Keratinocyte (primary cell): ENCODE measurements at regions not wholly inside any gene's neighbourhood (a gene's known extent, or its start where the extent isn't known, plus 50 kb on each side); places are given as distances from the start of the nearest gene placed in this dataset.

Experiments used
- DNase-seq: peaks from one replicate; pipeline ENCODE4 v3.0.0-alpha.2; 2011; ENCODE audit warnings: low read depth, missing footprints, low spot score
- FAIRE-seq: peaks from 2 replicates; lab custom pipeline; 2011; peaks lifted over from hg19 to GRCh38; lab: Jason Lieb, UNC
- H2AFZ ChIP-seq: 2 replicates; pipeline ENCODE4 v1.6.0; 2012; ENCODE audit warnings: low read length, control low read depth, inconsistent platforms; ENCODE audit not compliant: control insufficient read depth
- H3K27ac ChIP-seq: 2 replicates; pipeline ENCODE4 v1.5.1; 2011; ENCODE audit warnings: low read length; ENCODE audit not compliant: control insufficient read depth, insufficient read depth
- H3K27me3 ChIP-seq: 3 replicates; pipeline ENCODE4 v1.6.0; 2011; ENCODE audit warnings: low read length; ENCODE audit not compliant: control insufficient read depth, insufficient read depth; ENCODE audit errors: extremely low read depth
- H3K36me3 ChIP-seq, 2 experiments: 2 replicates in 1 of 2; 3 replicates in 1 of 2; pipeline ENCODE4 v1.5.1; 2011; ENCODE audit warnings: low read length in 2 of 2, mild to moderate bottlenecking in 1 of 2; ENCODE audit not compliant: control insufficient read depth in 2 of 2, insufficient read depth in 2 of 2; ENCODE audit errors: extremely low read depth in 1 of 2
- H3K4me1 ChIP-seq: 3 replicates; pipeline ENCODE4 v1.5.1; 2011; ENCODE audit warnings: low read length; ENCODE audit not compliant: control insufficient read depth, insufficient read depth; ENCODE audit errors: extremely low read depth
- H3K4me2 ChIP-seq: 3 replicates; pipeline ENCODE4 v1.6.0; 2011; ENCODE audit warnings: low read depth, low read length; ENCODE audit not compliant: control insufficient read depth, insufficient read depth; ENCODE audit errors: extremely low read depth
- H3K4me3 ChIP-seq, 3 experiments: fragments of 200-600 bp in 1 of 3; sonication (generic) in 1 of 3; 2 replicates in 2 of 3; 3 replicates in 1 of 3; pipeline ENCODE4 v1.5.1; 2011 to 2016; ENCODE audit warnings: low read length in 3 of 3, mild to moderate bottlenecking in 3 of 3, control low read depth in 2 of 3, inconsistent platforms in 1 of 3, low read depth in 1 of 3, mixed read lengths in 1 of 3, mixed run types in 1 of 3, moderate library complexity in 1 of 3; ENCODE audit not compliant: control insufficient read depth in 2 of 3, insufficient read depth in 2 of 3; ENCODE audit errors: extremely low read depth in 1 of 3
- H3K79me2 ChIP-seq: 2 replicates; pipeline ENCODE4 v1.6.0; 2012; ENCODE audit warnings: low read length; ENCODE audit not compliant: control insufficient read depth, insufficient read depth
- H3K9ac ChIP-seq: 3 replicates; pipeline ENCODE4 v1.6.0; 2011; ENCODE audit warnings: low read length; ENCODE audit not compliant: control insufficient read depth, insufficient read depth; ENCODE audit errors: extremely low read depth
- H3K9me1 ChIP-seq: 3 replicates; pipeline ENCODE4 v1.6.0; 2011; ENCODE audit warnings: low read length; ENCODE audit not compliant: control insufficient read depth, insufficient read depth; ENCODE audit errors: extremely low read depth
- H3K9me3 ChIP-seq: 2 replicates; pipeline ENCODE4 v1.5.1; 2012; ENCODE audit warnings: low read depth, low read length; ENCODE audit not compliant: control insufficient read depth
- H4K20me1 ChIP-seq: 3 replicates; pipeline ENCODE4 v1.6.0; 2011; ENCODE audit warnings: low read length; ENCODE audit not compliant: control insufficient read depth, insufficient read depth; ENCODE audit errors: extremely low read depth
- EZH2 ChIP-seq: IDR thresholded peaks from one replicate; pipeline ENCODE4 v1.6.1; 2012; ENCODE audit warnings: inconsistent platforms, mild to moderate bottlenecking, low read length, moderate library complexity
- dilution Hi-C: fragments of 300-500 bp; cut with MboI; formaldehyde crosslinking; loops from one replicate; pipeline ENCODE4 v1.7.0; 2020; ENCODE audit warnings: low sequenced_read_pairs; ENCODE audit not compliant: extremely low pct_ligation_motif_present
- TF ChIP-seq, protein P1 (sequence below), 3 experiments: IDR thresholded peaks in 1 of 3; conservative IDR thresholded peaks in 1 of 3; optimal IDR thresholded peaks in 1 of 3; 2 replicates in 2 of 3; 3 replicates in 1 of 3; pipeline versions ENCODE3 to v1.5.1; 2011; ENCODE audit warnings: low read length in 3 of 3, mild to moderate bottlenecking in 3 of 3, moderate library complexity in 2 of 3, control low read depth in 1 of 3, inconsistent platforms in 1 of 3; ENCODE audit not compliant: insufficient read depth in 2 of 3; ENCODE audit errors: extremely low read depth in 1 of 3

DNA sequence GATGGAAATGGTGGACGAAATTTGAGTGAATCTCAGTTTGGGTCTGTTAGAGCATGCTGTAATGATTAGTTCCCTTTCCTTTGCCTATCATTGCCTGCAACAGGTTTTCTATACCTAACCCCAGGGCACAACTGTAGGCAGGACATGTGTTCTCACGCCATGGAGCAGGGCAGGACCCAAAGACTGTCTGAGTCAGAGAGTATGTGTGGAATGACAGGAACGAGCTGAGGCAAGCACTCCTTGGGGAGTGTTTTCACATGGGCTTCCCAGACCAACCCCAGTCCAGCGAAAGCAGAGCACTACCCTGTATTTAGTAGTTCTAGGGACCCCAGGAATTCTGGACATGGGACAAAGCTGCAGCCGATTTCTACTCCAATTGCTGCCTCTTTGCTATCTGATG, 234.2 kb downstream of the HACE1 start:
- Histone ChIP-seq H4K20me1 (no peaks in the 10 kb centered on the region), H3K27ac (peak overlapping the region; percentile 92), H3K9ac (peak overlapping the region; percentile 66), H3K9me3 (no peaks in the 10 kb centered on the region), H3K9me1 (peaks cover 2% of the 10 kb centered on the region), H2AFZ (peak overlapping the region; percentile 70), H3K27me3 (no peaks in the 10 kb centered on the region), H3K79me2 (no peaks in the 10 kb centered on the region), H3K4me3 (peak overlapping the region in 2 of 3 experiments; percentile 34 to 47), H3K4me1 (peaks cover 42% of the 10 kb centered on the region), H3K36me3 (no peaks in the 10 kb centered on the region), H3K4me2 (peak overlapping the region; percentile 84)
- TF ChIP-seq, protein P1, sequence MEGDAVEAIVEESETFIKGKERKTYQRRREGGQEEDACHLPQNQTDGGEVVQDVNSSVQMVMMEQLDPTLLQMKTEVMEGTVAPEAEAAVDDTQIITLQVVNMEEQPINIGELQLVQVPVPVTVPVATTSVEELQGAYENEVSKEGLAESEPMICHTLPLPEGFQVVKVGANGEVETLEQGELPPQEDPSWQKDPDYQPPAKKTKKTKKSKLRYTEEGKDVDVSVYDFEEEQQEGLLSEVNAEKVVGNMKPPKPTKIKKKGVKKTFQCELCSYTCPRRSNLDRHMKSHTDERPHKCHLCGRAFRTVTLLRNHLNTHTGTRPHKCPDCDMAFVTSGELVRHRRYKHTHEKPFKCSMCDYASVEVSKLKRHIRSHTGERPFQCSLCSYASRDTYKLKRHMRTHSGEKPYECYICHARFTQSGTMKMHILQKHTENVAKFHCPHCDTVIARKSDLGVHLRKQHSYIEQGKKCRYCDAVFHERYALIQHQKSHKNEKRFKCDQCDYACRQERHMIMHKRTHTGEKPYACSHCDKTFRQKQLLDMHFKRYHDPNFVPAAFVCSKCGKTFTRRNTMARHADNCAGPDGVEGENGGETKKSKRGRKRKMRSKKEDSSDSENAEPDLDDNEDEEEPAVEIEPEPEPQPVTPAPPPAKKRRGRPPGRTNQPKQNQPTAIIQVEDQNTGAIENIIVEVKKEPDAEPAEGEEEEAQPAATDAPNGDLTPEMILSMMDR (optimal IDR thresholded peaks at IDR 0.05 in 1 of 3, IDR thresholded peaks at IDR 0.05 in 1 of 3, conservative IDR thresholded peaks at IDR 0.05 in 1 of 3; ENCODE audit: extremely low read depth in 1 of 3, insufficient read depth in 2 of 3, low read length in 3 of 3) = no peak
- no peak for TF ChIP-seq EZH2
- dilution Hi-C loops = no loop called here
- DNase-seq (peak; percentile 95), FAIRE-seq (peak; percentile 100)

DNA sequence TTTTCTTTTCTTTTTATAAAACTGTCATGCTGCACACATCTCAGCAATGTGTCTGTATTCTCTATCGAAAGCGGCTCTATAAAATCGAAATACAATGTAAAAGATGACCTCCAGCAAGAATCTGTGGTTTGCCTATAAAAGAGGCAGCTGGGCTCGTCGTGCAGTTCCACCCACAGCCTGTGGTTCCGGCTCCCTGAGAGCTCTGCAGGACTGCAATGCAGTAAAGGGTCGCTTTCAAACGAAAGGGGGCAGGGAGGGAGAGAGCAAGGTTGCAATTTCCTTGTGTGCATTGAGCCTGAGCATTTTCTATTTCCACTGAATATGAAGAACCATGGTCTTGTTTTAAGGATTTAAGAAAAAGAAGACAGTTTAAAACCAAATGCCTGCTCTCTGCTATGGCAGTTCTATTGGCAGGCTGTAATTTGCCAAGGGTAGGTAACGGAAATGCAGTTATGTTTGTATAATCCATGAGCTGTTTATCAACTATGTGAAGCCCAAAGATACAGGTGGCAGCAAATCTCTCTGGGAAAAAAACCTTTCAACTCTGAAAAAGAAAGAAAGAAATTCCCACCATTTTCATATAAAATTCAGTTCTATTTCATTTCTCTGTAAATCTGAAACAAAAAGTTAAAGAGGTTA, 236.5 kb downstream of the HACE1 start:
- DNase-seq (no peak), FAIRE-seq (peak; percentile 80)
- Histone ChIP-seq H4K20me1 (no peaks in the 10 kb centered on the region), H3K27me3 (no peaks in the 10 kb centered on the region), H3K9me3 (no peaks in the 10 kb centered on the region), H3K4me3 (peak overlapping the region in 2 of 3 experiments; percentile 9 to 51), H3K4me1 (peaks cover 42% of the 10 kb centered on the region), H3K9ac (no peak overlapping the region), H3K4me2 (peak overlapping the region; percentile 71), H3K79me2 (no peaks in the 10 kb centered on the region), H3K36me3 (no peaks in the 10 kb centered on the region), H2AFZ (peak overlapping the region; percentile 73), H3K9me1 (peaks cover 2% of the 10 kb centered on the region), H3K27ac (peak overlapping the region; percentile 43)
- no peak for TF ChIP-seq EZH2
- TF ChIP-seq, protein P1 (optimal IDR thresholded peaks at IDR 0.05 in 1 of 3, IDR thresholded peaks at IDR 0.05 in 1 of 3, conservative IDR thresholded peaks at IDR 0.05 in 1 of 3; ENCODE audit: extremely low read depth in 1 of 3, insufficient read depth in 2 of 3, low read length in 3 of 3) = peak in 2 of 3 experiments; percentile 25 to 37
- dilution Hi-C loops = no loop called here
